Spleen (tissue), 7 donors: ENCODE measurements at regions not wholly inside any gene's neighbourhood (a gene's known extent, or its start where the extent isn't known, plus 50 kb on each side); places are given as distances from the start of the nearest gene placed in this dataset.

Experiments
- POLR2A ChIP-seq, 3 donors: fragments of 450-650 bp; IDR thresholded peaks; one replicate each; pipeline ENCODE4 v1.5.1; 2017; ENCODE audit warnings: antibody characterized with exemption in 3 of 3, mild to moderate bottlenecking in 1 of 3
- POLR2AphosphoS5 ChIP-seq, 3 donors: sonication (generic); formaldehyde crosslinking; IDR thresholded peaks; one replicate each; pipeline ENCODE4 v1.5.1; 2017; ENCODE audit warnings: antibody characterized with exemption in 3 of 3
- TF ChIP-seq, protein P1 (sequence below), 11 experiments: fragments of 200-600 bp in 7 of 11; fragments of 450-650 bp in 4 of 11; sonication (generic) in 4 of 11; IDR thresholded peaks in 8 of 11; conservative IDR thresholded peaks in 3 of 11; 1 replicate in 7 of 11; 2 replicates in 4 of 11; pipeline versions ENCODE4 v1.4.0 to v1.8.0; 2016 to 2021; ENCODE audit warnings: antibody characterized with exemption in 11 of 11, inconsistent platforms in 4 of 11, mild to moderate bottlenecking in 1 of 11
- donor health status: DM: no; HTN: no; CAD: no; lungs with moderate emphysema.
- donor health status: DM: no; HTN: no; CAD: no.
- donor health status: DM: no; HTN: no; CAD: no.

DNA sequence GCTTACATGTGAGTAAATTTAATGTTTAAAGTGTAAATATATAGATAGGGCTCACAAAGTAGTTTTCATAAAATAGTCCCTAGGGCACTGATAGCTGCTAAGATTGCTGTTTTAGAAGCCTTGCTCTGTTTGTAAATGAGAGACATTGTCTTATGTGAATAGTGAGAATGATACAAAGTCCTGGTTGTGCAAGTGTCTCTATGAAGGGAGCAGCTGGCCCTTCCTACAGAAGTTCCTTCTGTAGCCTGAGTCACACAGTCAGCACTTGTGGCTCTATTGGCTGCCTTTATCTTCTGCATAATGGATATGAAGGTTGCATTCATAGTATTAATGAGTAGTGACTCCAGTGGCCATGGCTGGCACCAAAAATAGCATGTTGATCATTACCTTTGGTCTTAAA lies 279.7 kb downstream of the OSR1 start:
- TF ChIP-seq, protein P1, sequence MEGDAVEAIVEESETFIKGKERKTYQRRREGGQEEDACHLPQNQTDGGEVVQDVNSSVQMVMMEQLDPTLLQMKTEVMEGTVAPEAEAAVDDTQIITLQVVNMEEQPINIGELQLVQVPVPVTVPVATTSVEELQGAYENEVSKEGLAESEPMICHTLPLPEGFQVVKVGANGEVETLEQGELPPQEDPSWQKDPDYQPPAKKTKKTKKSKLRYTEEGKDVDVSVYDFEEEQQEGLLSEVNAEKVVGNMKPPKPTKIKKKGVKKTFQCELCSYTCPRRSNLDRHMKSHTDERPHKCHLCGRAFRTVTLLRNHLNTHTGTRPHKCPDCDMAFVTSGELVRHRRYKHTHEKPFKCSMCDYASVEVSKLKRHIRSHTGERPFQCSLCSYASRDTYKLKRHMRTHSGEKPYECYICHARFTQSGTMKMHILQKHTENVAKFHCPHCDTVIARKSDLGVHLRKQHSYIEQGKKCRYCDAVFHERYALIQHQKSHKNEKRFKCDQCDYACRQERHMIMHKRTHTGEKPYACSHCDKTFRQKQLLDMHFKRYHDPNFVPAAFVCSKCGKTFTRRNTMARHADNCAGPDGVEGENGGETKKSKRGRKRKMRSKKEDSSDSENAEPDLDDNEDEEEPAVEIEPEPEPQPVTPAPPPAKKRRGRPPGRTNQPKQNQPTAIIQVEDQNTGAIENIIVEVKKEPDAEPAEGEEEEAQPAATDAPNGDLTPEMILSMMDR (IDR thresholded peaks at IDR 0.05 in 8 of 11, conservative IDR thresholded peaks at IDR 0.05 in 3 of 11) = no peak
- TF ChIP-seq POLR2AphosphoS5 (IDR thresholded peaks at IDR 0.05) = no peak
- no peak for TF ChIP-seq POLR2A (IDR thresholded peaks at IDR 0.05)
